Esophagus muscularis mucosa (tissue), 3 donors: ENCODE measurements at regions not wholly inside any gene's neighbourhood (a gene's known extent, or its start where the extent isn't known, plus 50 kb on each side); places are given as distances from the start of the nearest gene placed in this dataset.

Source experiments
- CTCF ChIP-seq, 3 experiments: fragments of 200-600 bp in 2 of 3; fragments of 450-650 bp in 1 of 3; sonication (generic) in 2 of 3; IDR thresholded peaks; one replicate each; pipeline ENCODE4 v1.5.1; 2017 to 2019; ENCODE audit warnings: antibody characterized with exemption in 3 of 3, mild to moderate bottlenecking in 2 of 3, moderate library complexity in 1 of 3
- EP300 ChIP-seq: sonication (generic); formaldehyde crosslinking; IDR thresholded peaks from one replicate; pipeline ENCODE4 v1.6.1; 2017; ENCODE audit warnings: antibody characterized with exemption

GRCh38 chr5:152270096-152270495 is 135.0 kb downstream of the NMUR2 start:
- no peak for TF ChIP-seq CTCF (IDR thresholded peaks at IDR 0.05)
- no peak for TF ChIP-seq EP300
